GM11168 (cell line): ENCODE measurements at regions not wholly inside any gene's neighbourhood (a gene's known extent, or its start where the extent isn't known, plus 50 kb on each side); places are given as distances from the start of the nearest gene placed in this dataset.

Experiments used
- in situ Hi-C: fragments of 300-500 bp; cut with MboI; formaldehyde crosslinking; loops from one replicate; pipeline ENCODE4 v1.12.0; 2022; ENCODE audit warnings: low sequenced_read_pairs; ENCODE audit not compliant: unreplicated experiment

GRCh38 chr7:36001546-36001945 is 151.5 kb upstream of the EEPD1 start:
- in situ Hi-C loops = no loop called here

- in situ Hi-C loops = no loop called here
Observed at GRCh38 chr7:36002900-36003299, 150.2 kb upstream of the EEPD1 start.

GRCh38 chr7:36003343-36003742 is 149.7 kb upstream of the EEPD1 start:
- in situ Hi-C loops = no loop called here

- in situ Hi-C loops = no loop called here
Observed at GRCh38 chr7:36005293-36005692, 147.8 kb upstream of the EEPD1 start.

- in situ Hi-C loops = no loop called here
Observed at GRCh38 chr7:36005876-36006275, 147.2 kb upstream of the EEPD1 start.

GRCh38 chr7:36006636-36007229 is 146.3 kb upstream of the EEPD1 start:
- in situ Hi-C loops = no loop called here

GRCh38 chr7:36010656-36011587 is 142.1 kb upstream of the EEPD1 start:
- in situ Hi-C loops = no loop called here

- in situ Hi-C loops = no loop called here
Observed at GRCh38 chr7:36011588-36011965, 141.5 kb upstream of the EEPD1 start.

GRCh38 chr7:36013246-36014014 is 139.6 kb upstream of the EEPD1 start:
- in situ Hi-C loops = no loop called here

GRCh38 chr7:36014961-36015360 is 138.1 kb upstream of the EEPD1 start:
- in situ Hi-C loops = no loop called here

GRCh38 chr7:36015733-36016132 is 137.3 kb upstream of the EEPD1 start:
- in situ Hi-C loops = no loop called here

GRCh38 chr7:36016648-36017047 is 136.4 kb upstream of the EEPD1 start:
- in situ Hi-C loops = no loop called here

GRCh38 chr7:36017111-36017510 is 135.9 kb upstream of the EEPD1 start:
- in situ Hi-C loops = no loop called here

GRCh38 chr7:36018816-36019484 is 134.1 kb upstream of the EEPD1 start:
- in situ Hi-C loops = no loop called here

- in situ Hi-C loops = no loop called here
Observed at GRCh38 chr7:36019538-36019937, 133.5 kb upstream of the EEPD1 start.

GRCh38 chr7:36019980-36020379 is 133.1 kb upstream of the EEPD1 start:
- in situ Hi-C loops = no loop called here

- in situ Hi-C loops = no loop called here
Observed at GRCh38 chr7:36021367-36021766, 131.7 kb upstream of the EEPD1 start.

GRCh38 chr7:36021917-36022550 is 131.0 kb upstream of the EEPD1 start:
- in situ Hi-C loops = no loop called here

GRCh38 chr7:36023033-36023560 is 130.0 kb upstream of the EEPD1 start:
- in situ Hi-C loops = no loop called here

- in situ Hi-C loops = no loop called here
Observed at GRCh38 chr7:36025190-36025589, 127.9 kb upstream of the EEPD1 start.
